ENCODE measurements at regions not wholly inside any gene's neighbourhood (a gene's known extent, or its start where the extent isn't known, plus 50 kb on each side); places are given as distances from the start of the nearest gene placed in this dataset.

GRCh38 chr16:54652201-54652770, 278.4 kb upstream of the IRX5 start:
- DNase-seq (ENCODE audit: low read depth): no peak
- in situ Hi-C loops (cut with HindIII; ENCODE audit: low pct_unique_long_range_greater_than_20kb, low sequenced_read_pairs): no loop called here

GRCh38 chr16:54651440-54652195, 279.0 kb upstream of the IRX5 start:
- DNase-seq (ENCODE audit: low read depth): no peak
- in situ Hi-C loops (cut with HindIII; ENCODE audit: low pct_unique_long_range_greater_than_20kb, low sequenced_read_pairs): no loop called here

- no peak for DNase-seq (ENCODE audit: low read depth)
- in situ Hi-C loops (cut with HindIII; ENCODE audit: low pct_unique_long_range_greater_than_20kb, low sequenced_read_pairs): no loop called here
Measured at GRCh38 chr16:54649876-54650275, 280.8 kb upstream of the IRX5 start.

- DNase-seq (ENCODE audit: low read depth): no peak
- in situ Hi-C loops (cut with HindIII; ENCODE audit: low pct_unique_long_range_greater_than_20kb, low sequenced_read_pairs): no loop called here
Measured at GRCh38 chr16:54648575-54648974, 282.1 kb upstream of the IRX5 start.

- no peak for DNase-seq (ENCODE audit: low read depth)
- in situ Hi-C loops (cut with HindIII; ENCODE audit: low pct_unique_long_range_greater_than_20kb, low sequenced_read_pairs): no loop called here
Measured at GRCh38 chr16:54647725-54648221, 282.9 kb upstream of the IRX5 start.

- in situ Hi-C loops (cut with HindIII; ENCODE audit: low pct_unique_long_range_greater_than_20kb, low sequenced_read_pairs): no loop called here
- DNase-seq (ENCODE audit: low read depth): no peak
Measured at GRCh38 chr16:54647216-54647615, 283.4 kb upstream of the IRX5 start.

GRCh38 chr16:54645345-54645744, 285.3 kb upstream of the IRX5 start:
- in situ Hi-C loops (cut with HindIII; ENCODE audit: low pct_unique_long_range_greater_than_20kb, low sequenced_read_pairs): no loop called here
- no peak for DNase-seq (ENCODE audit: low read depth)

GRCh38 chr16:54636221-54636793, 294.4 kb upstream of the IRX5 start:
- in situ Hi-C loops (cut with HindIII; ENCODE audit: low pct_unique_long_range_greater_than_20kb, low sequenced_read_pairs): no loop called here
- no peak for DNase-seq (ENCODE audit: low read depth)

GRCh38 chr16:54633943-54634362, 296.7 kb upstream of the IRX5 start:
- DNase-seq (ENCODE audit: low read depth): no peak
- in situ Hi-C loops (cut with HindIII; ENCODE audit: low pct_unique_long_range_greater_than_20kb, low sequenced_read_pairs): no loop called here

GRCh38 chr16:54632322-54633220, 298.1 kb upstream of the IRX5 start:
- in situ Hi-C loops (cut with HindIII; ENCODE audit: low pct_unique_long_range_greater_than_20kb, low sequenced_read_pairs): no loop called here
- DNase-seq (ENCODE audit: low read depth): no peak

GRCh38 chr16:54631782-54632181, 298.9 kb upstream of the IRX5 start:
- in situ Hi-C loops (cut with HindIII; ENCODE audit: low pct_unique_long_range_greater_than_20kb, low sequenced_read_pairs): no loop called here
- no peak for DNase-seq (ENCODE audit: low read depth)

GRCh38 chr16:54630284-54630967, 300.2 kb upstream of the IRX5 start:
- in situ Hi-C loops (cut with HindIII; ENCODE audit: low pct_unique_long_range_greater_than_20kb, low sequenced_read_pairs): no loop called here
- DNase-seq (ENCODE audit: low read depth): no peak

GRCh38 chr16:54628796-54629625, 301.7 kb upstream of the IRX5 start:
- in situ Hi-C loops (cut with HindIII; ENCODE audit: low pct_unique_long_range_greater_than_20kb, low sequenced_read_pairs): no loop called here
- no peak for DNase-seq (ENCODE audit: low read depth)

- in situ Hi-C loops (cut with HindIII; ENCODE audit: low pct_unique_long_range_greater_than_20kb, low sequenced_read_pairs): no loop called here
- DNase-seq (ENCODE audit: low read depth): no peak
Measured at GRCh38 chr16:54627616-54628015, 303.0 kb upstream of the IRX5 start.

- no peak for DNase-seq (ENCODE audit: low read depth)
- in situ Hi-C loops (cut with HindIII; ENCODE audit: low pct_unique_long_range_greater_than_20kb, low sequenced_read_pairs): no loop called here
Measured at GRCh38 chr16:54623636-54624035, 307.0 kb upstream of the IRX5 start.

GRCh38 chr16:54620197-54620596, 310.5 kb upstream of the IRX5 start:
- no peak for DNase-seq (ENCODE audit: low read depth)
- in situ Hi-C loops (cut with HindIII; ENCODE audit: low pct_unique_long_range_greater_than_20kb, low sequenced_read_pairs): no loop called here

GRCh38 chr16:54616610-54617009, 314.1 kb upstream of the IRX5 start:
- in situ Hi-C loops (cut with HindIII; ENCODE audit: low pct_unique_long_range_greater_than_20kb, low sequenced_read_pairs): no loop called here

More at GRCh38 chr16:54616610-54617009, 314.1 kb upstream of the IRX5 start:
- no peak for DNase-seq (ENCODE audit: low read depth)

Data from Caki2 (cell line).